Liver (tissue), 8 donors: ENCODE measurements at regions not wholly inside any gene's neighbourhood (a gene's known extent, or its start where the extent isn't known, plus 50 kb on each side); places are given as distances from the start of the nearest gene placed in this dataset.

Experiments used
- DNase-seq: peaks from one replicate; pipeline ENCODE4 v3.0.0-alpha.2; 2017; ENCODE audit warnings: low spot score
- H3K27ac ChIP-seq, 2 donors: one replicate each; pipeline ENCODE4 v1.7.0; 2013; ENCODE audit warnings: inconsistent platforms in 2 of 2, low read length in 2 of 2, control low read depth in 1 of 2, low read depth in 1 of 2, mild to moderate bottlenecking in 1 of 2
- H3K27me3 ChIP-seq, 4 donors: one replicate each; pipeline versions ENCODE4 v1.6.1 to v1.7.0; 2013; ENCODE audit warnings: low read length in 3 of 4, inconsistent platforms in 1 of 4, mild to moderate bottlenecking in 1 of 4, moderate library complexity in 1 of 4; ENCODE audit not compliant: control insufficient read depth in 4 of 4, insufficient read depth in 4 of 4
- H3K36me3 ChIP-seq, 4 donors: one replicate each; pipeline versions ENCODE4 v1.6.1 to v1.7.0; 2013; ENCODE audit warnings: low read length in 3 of 4, mild to moderate bottlenecking in 3 of 4, low read depth in 1 of 4, moderate library complexity in 1 of 4; ENCODE audit not compliant: control insufficient read depth in 4 of 4, insufficient read depth in 3 of 4
- H3K4me1 ChIP-seq, 4 donors: one replicate each; pipeline versions ENCODE4 v1.6.1 to v1.7.0; 2013; ENCODE audit warnings: low read length in 3 of 4, mild to moderate bottlenecking in 3 of 4, moderate library complexity in 1 of 4; ENCODE audit not compliant: control insufficient read depth in 4 of 4, insufficient read depth in 4 of 4
- H3K4me3 ChIP-seq, 3 donors: one replicate each; pipeline versions ENCODE4 v1.6.1 to v1.7.0; 2013; ENCODE audit warnings: low read length in 3 of 3, control low read depth in 1 of 3, low read depth in 1 of 3, mild to moderate bottlenecking in 1 of 3
- H3K9ac ChIP-seq, 2 donors: one replicate each; pipeline ENCODE4 v1.7.0; 2013; ENCODE audit warnings: low read length in 2 of 2, mild to moderate bottlenecking in 2 of 2, moderate library complexity in 2 of 2, control low read depth in 1 of 2, low read depth in 1 of 2
- H3K9me3 ChIP-seq, 4 donors: one replicate each; pipeline versions ENCODE4 v1.6.1 to v1.7.0; 2013; ENCODE audit warnings: low read length in 3 of 4; ENCODE audit not compliant: control insufficient read depth in 4 of 4
- FOXA1 ChIP-seq: IDR thresholded peaks from 2 replicates; pipeline ENCODE4 v1.6.1; 2016; ENCODE audit warnings: antibody characterized with exemption
- FOXA2 ChIP-seq: IDR thresholded peaks from 2 replicates; pipeline ENCODE4 v1.6.1; 2016; ENCODE audit warnings: antibody characterized with exemption
- HNF4G ChIP-seq: IDR thresholded peaks from 2 replicates; pipeline ENCODE4 v1.6.1; 2016; ENCODE audit warnings: antibody characterized with exemption
- NR2F2 ChIP-seq: IDR thresholded peaks from 2 replicates; pipeline ENCODE4 v1.6.1; 2016; ENCODE audit warnings: antibody characterized with exemption
- RAD21 ChIP-seq, 2 donors: IDR thresholded peaks; 2 replicates each; pipeline ENCODE4 v1.6.1; 2016; ENCODE audit warnings: antibody characterized with exemption in 2 of 2, mild to moderate bottlenecking in 2 of 2
- RXRA ChIP-seq, 2 donors: IDR thresholded peaks; 2 replicates each; pipeline ENCODE4 v1.6.1; 2017 to 2018; ENCODE audit warnings: antibody characterized with exemption in 2 of 2, mild to moderate bottlenecking in 1 of 2
- SP1 ChIP-seq: IDR thresholded peaks from 2 replicates; pipeline ENCODE4 v1.6.1; 2018; ENCODE audit warnings: antibody characterized with exemption, mild to moderate bottlenecking
- TAF1 ChIP-seq: conservative IDR thresholded peaks from 2 replicates; pipeline ENCODE4 v1.6.1; 2016; ENCODE audit warnings: antibody characterized with exemption, mild to moderate bottlenecking
- WGBS: extraction: QIAGEN DNeasy Blood & Tissue Kit; methylation state at CpG from one replicate; pipeline ENCODE4 v1.1.7; 2013; 5-methylcytosine and 5-hydroxymethylcytosine counted together
- TF ChIP-seq, protein P1 (sequence below): IDR thresholded peaks from 2 replicates; pipeline ENCODE4 v1.6.1; 2016; ENCODE audit warnings: antibody characterized with exemption, mild to moderate bottlenecking
- TF ChIP-seq, protein P2 (sequence below): IDR thresholded peaks from 2 replicates; pipeline ENCODE4 v1.6.1; 2016; ENCODE audit warnings: antibody characterized with exemption
- TF ChIP-seq, protein P3 (sequence below): IDR thresholded peaks from 2 replicates; pipeline ENCODE4 v1.6.1; 2016; ENCODE audit warnings: antibody characterized with exemption
- TF ChIP-seq, protein P4 (sequence below): IDR thresholded peaks from 2 replicates; pipeline ENCODE4 v1.6.1; 2016; ENCODE audit warnings: antibody characterized with exemption
- TF ChIP-seq, protein P5 (sequence below): fragments of 150-350 bp; IDR thresholded peaks from 2 replicates; pipeline ENCODE4 v1.5.1; 2017; ENCODE audit warnings: improper control_type of control experiment, low read depth, low read length; ENCODE audit not compliant: missing input control
- donor health status: healthy.
- donor health status: healthy.
- donor health status: healthy.
- donor health status: healthy.
- donor health status: healthy.

DNA sequence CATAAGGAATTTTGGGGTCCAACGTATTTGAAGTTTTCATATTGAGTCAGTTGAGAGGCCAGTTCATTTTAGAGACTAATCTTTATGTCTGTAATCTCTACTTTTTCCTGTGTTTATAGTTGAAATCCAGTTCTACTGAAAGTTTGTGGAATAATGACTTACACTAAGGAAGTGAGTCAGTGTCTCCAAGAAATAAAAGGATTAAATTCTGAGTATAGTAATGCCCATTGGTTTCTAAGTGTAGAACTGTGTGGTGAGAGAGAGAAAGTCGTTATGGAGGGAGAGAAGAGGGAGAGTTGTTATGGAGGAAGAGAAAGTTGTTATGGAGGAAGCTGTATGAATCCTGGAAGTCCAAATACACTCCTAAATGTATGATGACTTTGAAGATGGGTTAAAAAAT is 264.6 kb upstream of the HAND2 start (continued):
- TF ChIP-seq, protein P1, sequence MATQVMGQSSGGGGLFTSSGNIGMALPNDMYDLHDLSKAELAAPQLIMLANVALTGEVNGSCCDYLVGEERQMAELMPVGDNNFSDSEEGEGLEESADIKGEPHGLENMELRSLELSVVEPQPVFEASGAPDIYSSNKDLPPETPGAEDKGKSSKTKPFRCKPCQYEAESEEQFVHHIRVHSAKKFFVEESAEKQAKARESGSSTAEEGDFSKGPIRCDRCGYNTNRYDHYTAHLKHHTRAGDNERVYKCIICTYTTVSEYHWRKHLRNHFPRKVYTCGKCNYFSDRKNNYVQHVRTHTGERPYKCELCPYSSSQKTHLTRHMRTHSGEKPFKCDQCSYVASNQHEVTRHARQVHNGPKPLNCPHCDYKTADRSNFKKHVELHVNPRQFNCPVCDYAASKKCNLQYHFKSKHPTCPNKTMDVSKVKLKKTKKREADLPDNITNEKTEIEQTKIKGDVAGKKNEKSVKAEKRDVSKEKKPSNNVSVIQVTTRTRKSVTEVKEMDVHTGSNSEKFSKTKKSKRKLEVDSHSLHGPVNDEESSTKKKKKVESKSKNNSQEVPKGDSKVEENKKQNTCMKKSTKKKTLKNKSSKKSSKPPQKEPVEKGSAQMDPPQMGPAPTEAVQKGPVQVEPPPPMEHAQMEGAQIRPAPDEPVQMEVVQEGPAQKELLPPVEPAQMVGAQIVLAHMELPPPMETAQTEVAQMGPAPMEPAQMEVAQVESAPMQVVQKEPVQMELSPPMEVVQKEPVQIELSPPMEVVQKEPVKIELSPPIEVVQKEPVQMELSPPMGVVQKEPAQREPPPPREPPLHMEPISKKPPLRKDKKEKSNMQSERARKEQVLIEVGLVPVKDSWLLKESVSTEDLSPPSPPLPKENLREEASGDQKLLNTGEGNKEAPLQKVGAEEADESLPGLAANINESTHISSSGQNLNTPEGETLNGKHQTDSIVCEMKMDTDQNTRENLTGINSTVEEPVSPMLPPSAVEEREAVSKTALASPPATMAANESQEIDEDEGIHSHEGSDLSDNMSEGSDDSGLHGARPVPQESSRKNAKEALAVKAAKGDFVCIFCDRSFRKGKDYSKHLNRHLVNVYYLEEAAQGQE = no peak
- no peak for TF ChIP-seq SP1

DNA sequence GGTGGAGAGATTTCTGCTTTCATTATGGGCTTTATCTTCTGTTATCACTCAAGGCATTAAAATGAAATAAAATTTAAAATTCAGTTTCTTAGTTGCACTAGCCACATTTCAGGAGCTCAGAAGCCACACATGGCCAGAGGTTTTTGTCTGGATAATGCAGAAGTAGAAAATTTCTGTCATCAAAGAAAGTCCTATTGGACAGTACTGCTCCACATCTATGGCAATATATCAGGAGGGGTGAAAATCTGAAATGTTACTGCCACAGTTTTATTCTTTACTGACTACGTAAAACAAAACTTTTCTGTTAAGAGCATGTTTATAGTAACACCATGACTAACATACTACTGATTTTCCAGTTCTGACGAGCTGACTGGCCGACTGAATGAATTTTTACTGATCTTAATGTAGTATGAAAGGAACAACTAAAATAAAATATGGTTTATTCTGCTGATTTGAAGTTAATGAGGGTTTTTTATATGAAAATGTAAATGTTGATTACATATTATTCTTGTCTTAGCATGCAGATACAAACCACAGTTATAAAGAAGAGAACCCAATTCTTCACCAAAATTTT is 264.0 kb upstream of the HAND2 start:
- no peaks in the 10 kb centered on the region for H3K9me3 ChIP-seq
- H3K9ac ChIP-seq = no peak overlapping the region
- DNase-seq = no peak
- H3K27ac ChIP-seq = no peak overlapping the region
- H3K4me3 ChIP-seq = no peak overlapping the region
- H3K36me3 ChIP-seq = no peaks in the 10 kb centered on the region
- TF ChIP-seq FOXA1 (no peak), SP1 (no peak), HNF4G (no peak), FOXA2 (no peak), NR2F2 (no peak), RXRA (IDR thresholded peaks at IDR 0.05) (no peak), RAD21 (IDR thresholded peaks at IDR 0.05) (no peak), TAF1 (no peak)
- TF ChIP-seq, protein P1 = no peak
- TF ChIP-seq, protein P2, sequence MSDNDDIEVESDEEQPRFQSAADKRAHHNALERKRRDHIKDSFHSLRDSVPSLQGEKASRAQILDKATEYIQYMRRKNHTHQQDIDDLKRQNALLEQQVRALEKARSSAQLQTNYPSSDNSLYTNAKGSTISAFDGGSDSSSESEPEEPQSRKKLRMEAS = no peak
- TF ChIP-seq, protein P3, sequence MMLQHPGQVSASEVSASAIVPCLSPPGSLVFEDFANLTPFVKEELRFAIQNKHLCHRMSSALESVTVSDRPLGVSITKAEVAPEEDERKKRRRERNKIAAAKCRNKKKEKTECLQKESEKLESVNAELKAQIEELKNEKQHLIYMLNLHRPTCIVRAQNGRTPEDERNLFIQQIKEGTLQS = no peak
- TF ChIP-seq, protein P4, sequence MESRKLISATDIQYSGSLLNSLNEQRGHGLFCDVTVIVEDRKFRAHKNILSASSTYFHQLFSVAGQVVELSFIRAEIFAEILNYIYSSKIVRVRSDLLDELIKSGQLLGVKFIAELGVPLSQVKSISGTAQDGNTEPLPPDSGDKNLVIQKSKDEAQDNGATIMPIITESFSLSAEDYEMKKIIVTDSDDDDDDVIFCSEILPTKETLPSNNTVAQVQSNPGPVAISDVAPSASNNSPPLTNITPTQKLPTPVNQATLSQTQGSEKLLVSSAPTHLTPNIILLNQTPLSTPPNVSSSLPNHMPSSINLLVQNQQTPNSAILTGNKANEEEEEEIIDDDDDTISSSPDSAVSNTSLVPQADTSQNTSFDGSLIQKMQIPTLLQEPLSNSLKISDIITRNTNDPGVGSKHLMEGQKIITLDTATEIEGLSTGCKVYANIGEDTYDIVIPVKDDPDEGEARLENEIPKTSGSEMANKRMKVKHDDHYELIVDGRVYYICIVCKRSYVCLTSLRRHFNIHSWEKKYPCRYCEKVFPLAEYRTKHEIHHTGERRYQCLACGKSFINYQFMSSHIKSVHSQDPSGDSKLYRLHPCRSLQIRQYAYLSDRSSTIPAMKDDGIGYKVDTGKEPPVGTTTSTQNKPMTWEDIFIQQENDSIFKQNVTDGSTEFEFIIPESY = no peak
- TF ChIP-seq, protein P5, sequence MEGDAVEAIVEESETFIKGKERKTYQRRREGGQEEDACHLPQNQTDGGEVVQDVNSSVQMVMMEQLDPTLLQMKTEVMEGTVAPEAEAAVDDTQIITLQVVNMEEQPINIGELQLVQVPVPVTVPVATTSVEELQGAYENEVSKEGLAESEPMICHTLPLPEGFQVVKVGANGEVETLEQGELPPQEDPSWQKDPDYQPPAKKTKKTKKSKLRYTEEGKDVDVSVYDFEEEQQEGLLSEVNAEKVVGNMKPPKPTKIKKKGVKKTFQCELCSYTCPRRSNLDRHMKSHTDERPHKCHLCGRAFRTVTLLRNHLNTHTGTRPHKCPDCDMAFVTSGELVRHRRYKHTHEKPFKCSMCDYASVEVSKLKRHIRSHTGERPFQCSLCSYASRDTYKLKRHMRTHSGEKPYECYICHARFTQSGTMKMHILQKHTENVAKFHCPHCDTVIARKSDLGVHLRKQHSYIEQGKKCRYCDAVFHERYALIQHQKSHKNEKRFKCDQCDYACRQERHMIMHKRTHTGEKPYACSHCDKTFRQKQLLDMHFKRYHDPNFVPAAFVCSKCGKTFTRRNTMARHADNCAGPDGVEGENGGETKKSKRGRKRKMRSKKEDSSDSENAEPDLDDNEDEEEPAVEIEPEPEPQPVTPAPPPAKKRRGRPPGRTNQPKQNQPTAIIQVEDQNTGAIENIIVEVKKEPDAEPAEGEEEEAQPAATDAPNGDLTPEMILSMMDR = no peak
- no peaks in the 10 kb centered on the region for H3K27me3 ChIP-seq
- no peaks in the 10 kb centered on the region for H3K4me1 ChIP-seq
- 62% methylated on average over 3 of the region's 3 CpGs for WGBS
